ENCODE measurements at regions not wholly inside any gene's neighbourhood (a gene's known extent, or its start where the extent isn't known, plus 50 kb on each side); places are given as distances from the start of the nearest gene placed in this dataset.
A peak's percentile ranks its signal among the peaks of the same experiment; 100 is the strongest.
"Not testable (repeated sequence)": the region's sequence is repeated elsewhere in the genome, so short reads cannot be mapped to it uniquely, and the experiment has no call there.

GRCh38 chr5:56671571-56671970, 143.8 kb upstream of the MAP3K1 start:
- in situ Hi-C loops (cut with MboI; ENCODE audit: low sequenced_read_pairs, unreplicated experiment), result no loop called here
- no peak for TF ChIP-seq CTCF (IDR thresholded peaks at IDR 0.05; ENCODE audit: borderline replicate concordance, control extremely low read depth, extremely low read depth, insufficient read depth, missing control alignments)
- DNase-seq (ENCODE audit: low spot score), result no peak

- in situ Hi-C loops (cut with MboI; ENCODE audit: low sequenced_read_pairs, unreplicated experiment), result no loop called here
- DNase-seq (ENCODE audit: low spot score), result no peak
- TF ChIP-seq CTCF (IDR thresholded peaks at IDR 0.05; ENCODE audit: borderline replicate concordance, control extremely low read depth, extremely low read depth, insufficient read depth, missing control alignments), result no peak
Observed at GRCh38 chr5:56670916-56671315, 144.4 kb upstream of the MAP3K1 start.

- DNase-seq (ENCODE audit: low spot score), result peak; percentile 74
- no peak for TF ChIP-seq CTCF (IDR thresholded peaks at IDR 0.05; ENCODE audit: borderline replicate concordance, control extremely low read depth, extremely low read depth, insufficient read depth, missing control alignments)
- in situ Hi-C loops (cut with MboI; ENCODE audit: low sequenced_read_pairs, unreplicated experiment), result no loop called here
Observed at GRCh38 chr5:56669534-56670483, 145.5 kb upstream of the MAP3K1 start.

GRCh38 chr5:56668996-56669395, 146.4 kb upstream of the MAP3K1 start:
- DNase-seq (ENCODE audit: low spot score), result no peak
- TF ChIP-seq CTCF (IDR thresholded peaks at IDR 0.05; ENCODE audit: borderline replicate concordance, control extremely low read depth, extremely low read depth, insufficient read depth, missing control alignments), result no peak
- in situ Hi-C loops (cut with MboI; ENCODE audit: low sequenced_read_pairs, unreplicated experiment), result no loop called here

GRCh38 chr5:56667692-56668091, 147.7 kb upstream of the MAP3K1 start:
- no peak for TF ChIP-seq CTCF (IDR thresholded peaks at IDR 0.05; ENCODE audit: borderline replicate concordance, control extremely low read depth, extremely low read depth, insufficient read depth, missing control alignments)
- no peak for DNase-seq (ENCODE audit: low spot score)
- in situ Hi-C loops (cut with MboI; ENCODE audit: low sequenced_read_pairs, unreplicated experiment), result no loop called here

- no peak for TF ChIP-seq CTCF (IDR thresholded peaks at IDR 0.05; ENCODE audit: borderline replicate concordance, control extremely low read depth, extremely low read depth, insufficient read depth, missing control alignments)
- in situ Hi-C loops (cut with MboI; ENCODE audit: low sequenced_read_pairs, unreplicated experiment), result no loop called here
- DNase-seq (ENCODE audit: low spot score), result no peak
Observed at GRCh38 chr5:56666901-56667300, 148.4 kb upstream of the MAP3K1 start.

GRCh38 chr5:56665117-56665516, 150.2 kb upstream of the MAP3K1 start:
- in situ Hi-C loops (cut with MboI; ENCODE audit: low sequenced_read_pairs, unreplicated experiment); DNase-seq (ENCODE audit: low spot score): not testable (repeated sequence)

Measured in GM13976 (cell line).